HEK293T (cell line): ENCODE measurements at regions not wholly inside any gene's neighbourhood (a gene's known extent, or its start where the extent isn't known, plus 50 kb on each side); places are given as distances from the start of the nearest gene placed in this dataset.

ENCODE experiments used
- ARNT ChIP-seq: fragments of 450-650 bp; IDR thresholded peaks from 2 replicates; pipeline ENCODE4 v1.6.1; 2017; ENCODE audit warnings: mild to moderate bottlenecking
- ELF4 ChIP-seq: fragments of 450-650 bp; IDR thresholded peaks from 2 replicates; pipeline ENCODE4 v1.6.1; 2017; ENCODE audit warnings: antibody characterized with exemption
- FOXA1 ChIP-seq: fragments of 450-650 bp; IDR thresholded peaks from 2 replicates; pipeline ENCODE4 v1.6.1; 2016; ENCODE audit warnings: mild to moderate bottlenecking
- FOXM1 ChIP-seq: fragments of 450-650 bp; IDR thresholded peaks from 2 replicates; pipeline ENCODE4 v1.6.1; 2017; ENCODE audit warnings: mild to moderate bottlenecking, borderline replicate concordance
- HDGF ChIP-seq: fragments of 450-650 bp; IDR thresholded peaks from 2 replicates; pipeline ENCODE4 v1.6.1; 2017; ENCODE audit warnings: antibody characterized with exemption, borderline replicate concordance
- LEF1 ChIP-seq: fragments of 450-650 bp; IDR thresholded peaks from 2 replicates; pipeline ENCODE4 v1.6.1; 2017; ENCODE audit warnings: mild to moderate bottlenecking, borderline replicate concordance
- NFRKB ChIP-seq: fragments of 450-650 bp; IDR thresholded peaks from 2 replicates; pipeline ENCODE4 v1.6.1; 2016; ENCODE audit warnings: mild to moderate bottlenecking, moderate library complexity
- SP1 ChIP-seq: fragments of 450-650 bp; IDR thresholded peaks from 2 replicates; pipeline ENCODE4 v1.6.1; 2017
- SUZ12 ChIP-seq: fragments of 450-650 bp; IDR thresholded peaks from 2 replicates; pipeline ENCODE4 v1.6.1; 2016; ENCODE audit warnings: mild to moderate bottlenecking
- TARDBP ChIP-seq: fragments of 450-650 bp; IDR thresholded peaks from 2 replicates; pipeline ENCODE4 v1.6.1; 2016
- ZNF384 ChIP-seq: fragments of 450-650 bp; IDR thresholded peaks from 2 replicates; pipeline ENCODE4 v1.6.1; 2016

GRCh38 chr2:193201583-193201982 is 1006.9 kb upstream of the TMEFF2 start:
- TF ChIP-seq ARNT: no peak
- no peak for TF ChIP-seq SP1
- TF ChIP-seq FOXA1: no peak
- no peak for TF ChIP-seq LEF1
- no peak for TF ChIP-seq FOXM1
- no peak for TF ChIP-seq NFRKB
- TF ChIP-seq SUZ12: no peak
- no peak for TF ChIP-seq HDGF
- TF ChIP-seq TARDBP: no peak
- TF ChIP-seq ELF4: no peak
- no peak for TF ChIP-seq ZNF384
